GM12878 (cell line): ENCODE measurements at regions not wholly inside any gene's neighbourhood (a gene's known extent, or its start where the extent isn't known, plus 50 kb on each side); places are given as distances from the start of the nearest gene placed in this dataset.

Source experiments
- ATAC-seq: fragments of 200-7000 bp; cut with Tn5 transposase; 3 replicates; pipeline ENCODE4 v1.9.1; 2020; ENCODE audit warnings: mild to moderate bottlenecking, moderate library complexity
- BruUV-seq: library from RNA; stranded (reverse); fragments of 400-500 nt; replicated peaks from 2 replicates; lab custom pipeline; 2021; lab: Mats Ljungman, UMichigan
- CTCF ChIA-PET: fragments of 300-600 bp; sonication (Branson Sonifier 250); formaldehyde crosslinking; extraction: SDS; loops from one replicate; lab custom pipeline; 2021; ENCODE audit warnings: inconsistent platforms; lab: Yijun Ruan, JAX
- POLR2A ChIA-PET: fragments of 350-600 bp; formaldehyde crosslinking; extraction: SDS; loops from one replicate; lab custom pipeline; 2021; ENCODE audit warnings: inconsistent platforms; lab: Charles Lee
- RAD21 ChIA-PET: fragments of 300-600 bp; sonication (Branson Sonifier 250); formaldehyde crosslinking; loops from one replicate; lab custom pipeline; 2023; ENCODE audit warnings: antibody characterized with exemption; ENCODE audit not compliant: unreplicated experiment; lab: Charles Lee
- SMC1A ChIA-PET: fragments of 300-600 bp; sonication (Branson Sonifier 250); formaldehyde crosslinking; loops from one replicate; lab custom pipeline; 2023; ENCODE audit not compliant: unreplicated experiment, uncharacterized antibody; lab: Charles Lee
- DNase-seq: peaks from one replicate; pipeline ENCODE4 v3.0.0-alpha.2; 2011; ENCODE audit warnings: low read depth, low spot score
- FAIRE-seq: peaks from 3 replicates; lab custom pipeline; 2011; peaks lifted over from hg19 to GRCh38; lab: Jason Lieb, UNC
- H2AFZ ChIP-seq: 2 replicates; pipeline ENCODE4 v1.6.0; 2011; ENCODE audit warnings: low read depth, low read length, control low read depth; ENCODE audit not compliant: control insufficient read depth
- H3K27ac ChIP-seq: 2 replicates; pipeline ENCODE4 v1.5.1; 2011; ENCODE audit warnings: control low read depth; ENCODE audit not compliant: control insufficient read depth, insufficient read depth
- H3K27me3 ChIP-seq, 2 experiments: replicated peaks in 1 of 2; 2 replicates each; pipeline versions ENCODE4 v1.6.0 to v1.6.1; 2011; ENCODE audit warnings: low read length in 1 of 2; ENCODE audit not compliant: control insufficient read depth in 2 of 2, insufficient read depth in 2 of 2
- H3K36me3 ChIP-seq, 2 experiments: 2 replicates each; pipeline ENCODE4 v1.5.1; 2011; ENCODE audit warnings: low read length in 1 of 2; ENCODE audit not compliant: control insufficient read depth in 2 of 2, insufficient read depth in 2 of 2
- H3K4me1 ChIP-seq: 2 replicates; pipeline ENCODE4 v1.6.1; 2011; ENCODE audit warnings: mild to moderate bottlenecking, low read length, moderate library complexity, mixed read lengths; ENCODE audit not compliant: control insufficient read depth, insufficient read depth
- H3K4me2 ChIP-seq: 2 replicates; pipeline ENCODE4 v1.6.0; 2011; ENCODE audit warnings: control low read depth; ENCODE audit not compliant: control insufficient read depth, insufficient read depth
- H3K4me3 ChIP-seq: fragments of 200-600 bp; sonication (generic); 2 replicates; pipeline ENCODE4 v1.5.1; 2016
- H3K79me2 ChIP-seq: 2 replicates; pipeline ENCODE4 v1.6.0; 2011; ENCODE audit warnings: low read length; ENCODE audit not compliant: control insufficient read depth, insufficient read depth
- H3K9ac ChIP-seq: 2 replicates; pipeline ENCODE4 v1.8.0; 2011; ENCODE audit warnings: low read length, control low read depth, mixed read lengths; ENCODE audit not compliant: control insufficient read depth, insufficient read depth
- H3K9me3 ChIP-seq: replicated peaks from 3 replicates; pipeline ENCODE4 v1.5.1; 2011; ENCODE audit warnings: mild to moderate bottlenecking, low read length; ENCODE audit not compliant: control insufficient read depth, insufficient read depth
- H4K20me1 ChIP-seq: 2 replicates; pipeline ENCODE4 v1.6.0; 2011; ENCODE audit not compliant: control insufficient read depth, insufficient read depth
- BCL11A ChIP-seq: IDR thresholded peaks from 2 replicates; pipeline ENCODE4 v1.6.1; 2011; ENCODE audit warnings: low read depth, low read length
- BMI1 ChIP-seq: fragments of 450-650 bp; IDR thresholded peaks from 2 replicates; pipeline ENCODE4 v1.6.1; 2016; ENCODE audit warnings: mild to moderate bottlenecking, moderate library complexity, borderline replicate concordance
- CTCF ChIP-seq, 3 experiments: IDR thresholded peaks in 2 of 3; conservative IDR thresholded peaks in 1 of 3; 2 replicates each; pipeline ENCODE4 v1.5.1; 2011; ENCODE audit warnings: low read depth in 3 of 3, low read length in 3 of 3, mild to moderate bottlenecking in 3 of 3, control low read depth in 2 of 3, moderate library complexity in 2 of 3, inconsistent platforms in 1 of 3, mixed read lengths in 1 of 3; ENCODE audit not compliant: control insufficient read depth in 2 of 3, insufficient read depth in 1 of 3; ENCODE audit errors: extremely low read depth in 1 of 3
- GABPA ChIP-seq: IDR thresholded peaks from 2 replicates; pipeline ENCODE4 v1.6.1; 2014; ENCODE audit warnings: antibody characterized with exemption, low read depth, mild to moderate bottlenecking, inconsistent platforms
- JUNB ChIP-seq: IDR thresholded peaks from 2 replicates; pipeline ENCODE4 v1.6.1; 2016; ENCODE audit warnings: antibody characterized with exemption, mild to moderate bottlenecking
- MYB ChIP-seq: fragments of 150-350 bp; IDR thresholded peaks from 2 replicates; pipeline ENCODE4 v1.6.1; 2014; ENCODE audit warnings: mild to moderate bottlenecking, low read depth, low read length, borderline replicate concordance
- SMAD5 ChIP-seq: IDR thresholded peaks from 2 replicates; pipeline ENCODE4 v1.6.1; 2016; ENCODE audit warnings: antibody characterized with exemption, low read depth
- SMARCA5 ChIP-seq: fragments of 450-650 bp; IDR thresholded peaks from 2 replicates; pipeline ENCODE4 v1.6.1; 2017; ENCODE audit warnings: mild to moderate bottlenecking
- SP1 ChIP-seq: IDR thresholded peaks from one replicate; pipeline ENCODE4 v1.6.1; 2011; ENCODE audit warnings: low read depth, low read length
- ZNF217 ChIP-seq: fragments of 450-650 bp; IDR thresholded peaks from 2 replicates; pipeline ENCODE4 v1.6.1; 2017; ENCODE audit warnings: antibody characterized with exemption, mild to moderate bottlenecking
- ZNF592 ChIP-seq: fragments of 450-650 bp; IDR thresholded peaks from 2 replicates; pipeline ENCODE4 v1.6.1; 2017; ENCODE audit warnings: mild to moderate bottlenecking, moderate library complexity
- WGBS: methylation state at CpG from one replicate; pipeline ENCODE4 v1.1.6; 2016; ENCODE audit warnings: low lambda C conversion rate; ENCODE audit not compliant: insufficient replicate concordance, insufficient coverage; ENCODE audit errors: missing lambda C conversion rate; 5-methylcytosine and 5-hydroxymethylcytosine counted together
- in situ Hi-C: fragments of 300-500 bp; cut with MboI; formaldehyde crosslinking; loops from 9 replicates; pipeline ENCODE4 v1.14.3; 2018; ENCODE audit warnings: mixed read lengths
- intact Hi-C: fragments of 100-400 bp; cut with micrococcal nuclease; formaldehyde crosslinking; loops from one replicate; pipeline ENCODE4 v1.14.2; 2022; ENCODE audit not compliant: unreplicated experiment

GRCh38 chr6:109265530-109265929 is 116.7 kb downstream of the CD164 start:
- Histone ChIP-seq H3K27me3 (no peaks in the 10 kb centered on the region; a peak in 2 of 4 replicates), H2AFZ (no peak overlapping the region), H3K4me1 (no peaks in the 10 kb centered on the region), H3K4me2 (no peak overlapping the region), H3K4me3 (no peak overlapping the region), H3K27ac (no peak overlapping the region), H3K79me2 (no peaks in the 10 kb centered on the region), H3K9me3 (peaks cover 2% of the 10 kb centered on the region; the same call in 2 of the 3 replicates), H3K9ac (no peak overlapping the region), H3K36me3 (no peaks in the 10 kb centered on the region), H4K20me1 (no peaks in the 10 kb centered on the region)
- no TSS peak for BruUV-seq
- TF ChIP-seq BCL11A, result no peak
- TF ChIP-seq GABPA, result no peak
- no peak for TF ChIP-seq BMI1
- TF ChIP-seq ZNF217, result no peak
- no peak for TF ChIP-seq SP1
- no peak for TF ChIP-seq MYB
- CTCF ChIA-PET, result no interaction called here
- ATAC-seq (no peak), DNase-seq (no peak), FAIRE-seq (no peak)
- RAD21 ChIA-PET, result no interaction called here
- intact Hi-C loops (no loop called here), in situ Hi-C loops (no loop called here)
- SMC1A ChIA-PET, result no interaction called here
- WGBS, result 58% methylated on average over 3 of the region's 3 CpGs
- POLR2A ChIA-PET, result no interaction called here

GRCh38 chr6:109263873-109264700 is 118.2 kb downstream of the CD164 start:
- WGBS, result 61% methylated on average over 3 of the region's 3 CpGs
- Histone ChIP-seq H3K4me2 (no peak overlapping the region), H3K27me3 (no peaks in the 10 kb centered on the region; a peak in 2 of 4 replicates), H3K9me3 (peaks cover under 1% of the 10 kb centered on the region; the same call in 2 of the 3 replicates), H4K20me1 (no peaks in the 10 kb centered on the region), H3K4me3 (no peak overlapping the region), H3K4me1 (no peaks in the 10 kb centered on the region), H2AFZ (no peak overlapping the region), H3K27ac (no peak overlapping the region), H3K36me3 (no peaks in the 10 kb centered on the region), H3K79me2 (no peaks in the 10 kb centered on the region), H3K9ac (no peak overlapping the region)
- RAD21 ChIA-PET, result no interaction called here
- BruUV-seq, result no TSS peak
- POLR2A ChIA-PET, result no interaction called here
- ATAC-seq (no peak), FAIRE-seq (no peak), DNase-seq (no peak)
- in situ Hi-C loops (no loop called here), intact Hi-C loops (no loop called here)
- CTCF ChIA-PET, result no interaction called here
- SMC1A ChIA-PET, result no interaction called here
- TF ChIP-seq ZNF592 (no peak), CTCF (IDR thresholded peaks at IDR 0.05 in 2 of 3, conservative IDR thresholded peaks at IDR 0.05 in 1 of 3; ENCODE audit: control insufficient read depth in 2 of 3, extremely low read depth in 1 of 3, insufficient read depth in 1 of 3, low read depth in 3 of 3, low read length in 3 of 3) (no peak), SMAD5 (no peak), JUNB (no peak), SMARCA5 (no peak)
